ENCODE measurements at regions not wholly inside any gene's neighbourhood (a gene's known extent, or its start where the extent isn't known, plus 50 kb on each side); places are given as distances from the start of the nearest gene placed in this dataset.

DNA sequence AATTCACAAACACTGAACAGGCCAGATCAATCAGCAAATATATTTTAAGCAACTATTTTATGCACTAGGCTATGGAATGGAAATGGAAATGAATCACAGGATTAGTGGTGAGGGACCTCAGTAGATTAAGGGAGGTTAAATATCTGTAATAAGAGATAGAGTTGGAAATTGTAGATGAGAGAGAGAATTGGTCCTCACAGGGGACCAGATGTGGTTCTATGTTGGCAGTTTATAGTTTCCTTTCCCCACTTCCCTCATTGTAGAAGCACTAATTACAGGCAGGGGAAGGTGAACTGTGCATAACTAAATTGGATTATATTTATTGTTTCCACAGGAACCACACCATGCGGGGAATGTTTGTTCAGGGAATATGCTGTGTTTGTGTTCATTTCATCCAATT is 496.2 kb downstream of the ARHGEF28 start:
- Mint-ChIP-seq H3K27ac (ENCODE audit: unreplicated experiment) (no peak overlapping the region), H3K27me3 (ENCODE audit: unreplicated experiment) (no peaks in the 10 kb centered on the region)

DNA sequence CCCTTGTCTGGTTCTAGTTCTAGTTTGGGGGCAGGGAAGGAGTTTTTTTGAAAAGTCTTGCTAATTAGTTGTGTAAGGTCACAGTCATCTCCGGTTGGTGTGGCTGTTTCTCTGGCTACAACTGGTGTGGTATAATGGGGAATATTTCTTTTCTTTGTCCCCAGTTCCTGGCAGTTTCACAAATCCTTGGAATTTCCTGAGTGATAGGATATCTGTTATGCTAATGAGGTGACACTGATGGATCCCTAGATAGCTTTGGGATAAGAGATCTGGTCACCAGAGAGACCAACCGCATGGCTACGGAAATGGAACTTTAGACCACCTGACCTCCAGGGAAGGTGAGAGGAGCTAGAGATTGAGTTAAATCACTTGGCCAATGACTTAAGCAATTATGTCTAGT is 494.6 kb downstream of the ARHGEF28 start:
- no peaks in the 10 kb centered on the region for H3K36me3 Mint-ChIP-seq (ENCODE audit: low read depth, unreplicated experiment)
- peaks cover 9% of the 10 kb centered on the region for H3K4me1 Mint-ChIP-seq (ENCODE audit: unreplicated experiment)
- TF ChIP-seq, protein P1, sequence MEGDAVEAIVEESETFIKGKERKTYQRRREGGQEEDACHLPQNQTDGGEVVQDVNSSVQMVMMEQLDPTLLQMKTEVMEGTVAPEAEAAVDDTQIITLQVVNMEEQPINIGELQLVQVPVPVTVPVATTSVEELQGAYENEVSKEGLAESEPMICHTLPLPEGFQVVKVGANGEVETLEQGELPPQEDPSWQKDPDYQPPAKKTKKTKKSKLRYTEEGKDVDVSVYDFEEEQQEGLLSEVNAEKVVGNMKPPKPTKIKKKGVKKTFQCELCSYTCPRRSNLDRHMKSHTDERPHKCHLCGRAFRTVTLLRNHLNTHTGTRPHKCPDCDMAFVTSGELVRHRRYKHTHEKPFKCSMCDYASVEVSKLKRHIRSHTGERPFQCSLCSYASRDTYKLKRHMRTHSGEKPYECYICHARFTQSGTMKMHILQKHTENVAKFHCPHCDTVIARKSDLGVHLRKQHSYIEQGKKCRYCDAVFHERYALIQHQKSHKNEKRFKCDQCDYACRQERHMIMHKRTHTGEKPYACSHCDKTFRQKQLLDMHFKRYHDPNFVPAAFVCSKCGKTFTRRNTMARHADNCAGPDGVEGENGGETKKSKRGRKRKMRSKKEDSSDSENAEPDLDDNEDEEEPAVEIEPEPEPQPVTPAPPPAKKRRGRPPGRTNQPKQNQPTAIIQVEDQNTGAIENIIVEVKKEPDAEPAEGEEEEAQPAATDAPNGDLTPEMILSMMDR (IDR thresholded peaks at IDR 0.05; ENCODE audit: unreplicated experiment) = no peak
- H3K27ac Mint-ChIP-seq (ENCODE audit: unreplicated experiment) = no peak overlapping the region
- H3K9me3 Mint-ChIP-seq (ENCODE audit: unreplicated experiment) = no peaks in the 10 kb centered on the region
- no peak overlapping the region for H3K4me3 Mint-ChIP-seq (ENCODE audit: unreplicated experiment)
- no peak for DNase-seq (ENCODE audit: low spot score)
- H3K27me3 Mint-ChIP-seq (ENCODE audit: unreplicated experiment) = no peaks in the 10 kb centered on the region

More for the DNA sequence above, 496.2 kb downstream of the ARHGEF28 start:
- TF ChIP-seq, protein P1 (IDR thresholded peaks at IDR 0.05; ENCODE audit: unreplicated experiment) = no peak
- Mint-ChIP-seq H3K4me3 (ENCODE audit: unreplicated experiment) (no peak overlapping the region), H3K4me1 (ENCODE audit: unreplicated experiment) (peaks cover 25% of the 10 kb centered on the region), H3K36me3 (ENCODE audit: low read depth, unreplicated experiment) (no peaks in the 10 kb centered on the region), H3K9me3 (ENCODE audit: unreplicated experiment) (no peaks in the 10 kb centered on the region)
- no peak for DNase-seq (ENCODE audit: low spot score)

DNA sequence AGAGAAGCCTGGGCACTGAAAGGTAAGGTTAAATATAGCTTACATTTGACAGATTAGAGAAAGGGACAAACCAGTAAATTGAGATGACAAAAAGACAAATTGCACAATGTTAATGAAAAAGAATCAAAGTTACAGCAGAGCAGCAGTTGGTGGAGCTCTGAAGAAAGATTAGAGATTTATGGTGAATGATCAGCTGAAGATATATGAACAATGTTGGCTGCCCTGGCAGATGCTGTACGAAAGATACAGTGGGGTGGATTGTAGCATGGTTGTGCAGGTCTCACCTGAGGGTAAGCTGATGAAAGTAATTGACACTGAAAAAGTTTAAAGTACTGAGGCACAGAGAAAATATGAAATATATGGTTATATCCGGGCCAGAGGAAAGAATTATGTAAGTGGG is 492.1 kb downstream of the ARHGEF28 start:
- H3K27me3 Mint-ChIP-seq (ENCODE audit: unreplicated experiment) = no peaks in the 10 kb centered on the region
- peaks cover 8% of the 10 kb centered on the region for H3K4me1 Mint-ChIP-seq (ENCODE audit: unreplicated experiment)
- DNase-seq (ENCODE audit: low spot score) = no peak

DNA sequence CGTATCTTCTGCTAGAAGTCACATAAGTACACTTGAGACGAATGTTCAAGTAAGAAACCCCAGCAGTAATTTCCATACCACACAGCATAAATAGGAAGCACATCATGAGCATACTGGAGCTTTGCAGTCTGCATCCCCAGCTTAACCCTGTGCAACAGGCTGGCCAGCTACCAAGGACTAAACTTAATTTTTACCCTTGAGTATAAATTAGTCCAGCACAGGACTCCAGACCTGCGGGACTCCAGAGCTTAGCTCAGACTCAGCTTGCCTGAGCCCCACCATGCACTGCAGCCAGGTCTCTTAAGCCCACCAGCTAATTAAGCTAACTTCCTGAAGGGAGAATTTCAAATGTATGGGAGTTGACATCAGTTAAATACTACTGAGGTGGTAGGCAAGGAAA is 491.0 kb downstream of the ARHGEF28 start:
- Mint-ChIP-seq H3K4me3 (ENCODE audit: unreplicated experiment) (no peak overlapping the region), H3K27me3 (ENCODE audit: unreplicated experiment) (no peaks in the 10 kb centered on the region), H3K4me1 (ENCODE audit: unreplicated experiment) (peaks cover 11% of the 10 kb centered on the region), H3K27ac (ENCODE audit: unreplicated experiment) (no peak overlapping the region), H3K9me3 (ENCODE audit: unreplicated experiment) (no peaks in the 10 kb centered on the region), H3K36me3 (ENCODE audit: low read depth, unreplicated experiment) (no peaks in the 10 kb centered on the region)
- DNase-seq (ENCODE audit: low spot score) = no peak
- TF ChIP-seq, protein P1 (IDR thresholded peaks at IDR 0.05; ENCODE audit: unreplicated experiment) = no peak

More for the DNA sequence above, 492.1 kb downstream of the ARHGEF28 start:
- H3K36me3 Mint-ChIP-seq (ENCODE audit: low read depth, unreplicated experiment) = no peaks in the 10 kb centered on the region
- H3K27ac Mint-ChIP-seq (ENCODE audit: unreplicated experiment) = no peak overlapping the region
- no peaks in the 10 kb centered on the region for H3K9me3 Mint-ChIP-seq (ENCODE audit: unreplicated experiment)
- H3K4me3 Mint-ChIP-seq (ENCODE audit: unreplicated experiment) = no peak overlapping the region
- TF ChIP-seq, protein P1 (IDR thresholded peaks at IDR 0.05; ENCODE audit: unreplicated experiment) = no peak

DNA sequence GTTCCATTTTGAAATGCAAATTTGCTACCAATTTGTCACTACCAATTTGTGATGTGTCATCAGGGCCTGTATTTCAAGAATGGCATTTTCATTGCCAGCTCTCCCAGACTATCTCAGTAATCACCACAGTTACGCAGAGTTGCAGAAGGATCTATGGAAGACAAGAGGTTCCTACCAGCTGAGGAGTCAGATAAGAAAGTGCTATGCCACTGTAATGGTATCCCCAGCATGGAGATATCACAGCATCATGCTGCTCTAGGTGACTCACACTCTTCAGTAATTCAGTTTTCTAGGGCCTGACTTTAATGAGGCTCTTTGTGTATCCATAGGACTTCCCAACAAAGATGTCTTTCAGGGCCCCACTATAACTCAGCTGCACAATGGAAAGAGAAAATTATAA is 490.3 kb downstream of the ARHGEF28 start:
- TF ChIP-seq, protein P1 (IDR thresholded peaks at IDR 0.05; ENCODE audit: unreplicated experiment) = no peak
- H3K4me3 Mint-ChIP-seq (ENCODE audit: unreplicated experiment) = no peak overlapping the region
- H3K36me3 Mint-ChIP-seq (ENCODE audit: low read depth, unreplicated experiment) = no peaks in the 10 kb centered on the region
- H3K4me1 Mint-ChIP-seq (ENCODE audit: unreplicated experiment) = peaks cover 6% of the 10 kb centered on the region
- no peak overlapping the region for H3K27ac Mint-ChIP-seq (ENCODE audit: unreplicated experiment)
- no peak for DNase-seq (ENCODE audit: low spot score)
- H3K27me3 Mint-ChIP-seq (ENCODE audit: unreplicated experiment) = no peaks in the 10 kb centered on the region
- H3K9me3 Mint-ChIP-seq (ENCODE audit: unreplicated experiment) = no peaks in the 10 kb centered on the region

Data from endothelial cell (in vitro differentiated cells).